Stomach (tissue), 8 donors: ENCODE measurements at regions not wholly inside any gene's neighbourhood (a gene's known extent, or its start where the extent isn't known, plus 50 kb on each side); places are given as distances from the start of the nearest gene placed in this dataset.

Experiments used
- DNase-seq, 2 donors: peaks; one replicate each; pipeline versions ENCODE4 v3.0.0 to v3.0.0-alpha.2; 2013 to 2019
- H3K27ac ChIP-seq, 5 donors: fragments of 200-600 bp in 4 of 5; sonication (generic) in 4 of 5; one replicate each; pipeline ENCODE4 v1.5.1; 2013 to 2019; ENCODE audit warnings: mild to moderate bottlenecking in 1 of 5, moderate library complexity in 1 of 5
- H3K27me3 ChIP-seq, 3 donors: fragments of 200-600 bp; sonication (generic); one replicate each; pipeline ENCODE4 v1.5.1; 2017 to 2019; ENCODE audit warnings: mixed run types in 1 of 3
- H3K36me3 ChIP-seq, 4 donors: fragments of 200-600 bp; sonication (generic); 1 replicate in 3 of 4; 2 replicates in 1 of 4; pipeline ENCODE4 v1.5.1; 2016 to 2019
- H3K4me1 ChIP-seq, 4 donors: fragments of 200-600 bp; sonication (generic); one replicate each; pipeline ENCODE4 v1.5.1; 2016 to 2019
- H3K4me3 ChIP-seq, 4 donors: fragments of 200-600 bp; sonication (generic) in 3 of 4; one replicate each; pipeline ENCODE4 v1.5.1; 2016 to 2019; ENCODE audit warnings: mild to moderate bottlenecking in 1 of 4
- H3K9me3 ChIP-seq, 4 donors: fragments of 200-600 bp; sonication (generic); one replicate each; pipeline ENCODE4 v1.5.1; 2016 to 2019
- EP300 ChIP-seq: sonication (generic); formaldehyde crosslinking; IDR thresholded peaks from one replicate; pipeline ENCODE4 v1.6.1; 2017; ENCODE audit warnings: antibody characterized with exemption
- POLR2A ChIP-seq, 4 donors: fragments of 450-650 bp; IDR thresholded peaks; one replicate each; pipeline ENCODE4 v1.6.1; 2016; ENCODE audit warnings: antibody characterized with exemption in 4 of 4, control low read depth in 2 of 4, mild to moderate bottlenecking in 1 of 4, moderate library complexity in 1 of 4
- POLR2AphosphoS5 ChIP-seq, 3 donors: sonication (generic); formaldehyde crosslinking; IDR thresholded peaks; one replicate each; pipeline ENCODE4 v1.6.1; 2016; ENCODE audit warnings: antibody characterized with exemption in 3 of 3
- WGBS, 5 donors: extraction: QIAGEN DNeasy Blood & Tissue Kit in 3 of 5; methylation state at CpG; one replicate each; pipeline versions ENCODE4 v1.1.5 to v1.1.7; 2013 to 2018; 5-methylcytosine and 5-hydroxymethylcytosine counted together
- intact Hi-C: fragments of 100-400 bp; cut with DNase I; formaldehyde crosslinking; loops from one replicate; pipeline ENCODE4 v1.15.1; 2023; ENCODE audit warnings: low total_unique reads
- TF ChIP-seq, protein P1 (sequence below), 7 experiments: fragments of 450-650 bp in 4 of 7; fragments of 200-600 bp in 3 of 7; sonication (generic) in 3 of 7; IDR thresholded peaks; one replicate each; pipeline ENCODE4 v1.5.1; 2016 to 2019; ENCODE audit warnings: antibody characterized with exemption in 7 of 7, control low read depth in 2 of 7, mild to moderate bottlenecking in 1 of 7
- donor health status: healthy with polysubstance abuse.
- donor health status: Bipolar disorder and iron deficiency.
- donor health status: healthy.

DNA sequence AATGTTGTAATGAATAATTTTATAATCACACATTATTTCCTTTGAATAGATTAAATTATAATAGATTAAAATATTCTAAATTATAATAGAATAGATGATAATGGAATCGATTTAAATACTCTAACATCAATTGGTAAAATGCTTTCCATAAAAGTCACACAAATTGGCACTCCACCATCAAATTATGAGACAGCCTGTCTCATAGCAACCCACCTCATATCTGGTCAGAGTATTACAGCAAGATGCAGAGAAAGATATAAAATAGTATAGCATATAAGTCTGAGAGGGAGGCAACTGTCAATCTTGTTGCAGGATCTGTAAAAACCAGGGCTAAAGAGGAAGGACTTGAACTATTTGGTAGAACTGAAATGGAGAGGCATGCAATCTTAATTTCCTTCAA is 98.4 kb upstream of the NCKAP5 start:
- intact Hi-C loops = no loop called here
- WGBS, 5 donors = 90 to 94% (median 92%) methylated on average over 1 of the region's 1 CpG
- Histone ChIP-seq H3K4me1 (no peaks in the 10 kb centered on the region), H3K9me3 (peaks cover 4 to 18% (median 11%) of the 10 kb centered on the region in 4 donors), H3K4me3 (no peak overlapping the region), H3K27ac (no peak overlapping the region), H3K36me3 (no peaks in the 10 kb centered on the region), H3K27me3 (no peaks in the 10 kb centered on the region)
- DNase-seq = no peak
- TF ChIP-seq EP300 = no peak
- no peak for TF ChIP-seq POLR2A (IDR thresholded peaks at IDR 0.05)
- TF ChIP-seq POLR2AphosphoS5 (IDR thresholded peaks at IDR 0.05) = no peak
- TF ChIP-seq, protein P1, sequence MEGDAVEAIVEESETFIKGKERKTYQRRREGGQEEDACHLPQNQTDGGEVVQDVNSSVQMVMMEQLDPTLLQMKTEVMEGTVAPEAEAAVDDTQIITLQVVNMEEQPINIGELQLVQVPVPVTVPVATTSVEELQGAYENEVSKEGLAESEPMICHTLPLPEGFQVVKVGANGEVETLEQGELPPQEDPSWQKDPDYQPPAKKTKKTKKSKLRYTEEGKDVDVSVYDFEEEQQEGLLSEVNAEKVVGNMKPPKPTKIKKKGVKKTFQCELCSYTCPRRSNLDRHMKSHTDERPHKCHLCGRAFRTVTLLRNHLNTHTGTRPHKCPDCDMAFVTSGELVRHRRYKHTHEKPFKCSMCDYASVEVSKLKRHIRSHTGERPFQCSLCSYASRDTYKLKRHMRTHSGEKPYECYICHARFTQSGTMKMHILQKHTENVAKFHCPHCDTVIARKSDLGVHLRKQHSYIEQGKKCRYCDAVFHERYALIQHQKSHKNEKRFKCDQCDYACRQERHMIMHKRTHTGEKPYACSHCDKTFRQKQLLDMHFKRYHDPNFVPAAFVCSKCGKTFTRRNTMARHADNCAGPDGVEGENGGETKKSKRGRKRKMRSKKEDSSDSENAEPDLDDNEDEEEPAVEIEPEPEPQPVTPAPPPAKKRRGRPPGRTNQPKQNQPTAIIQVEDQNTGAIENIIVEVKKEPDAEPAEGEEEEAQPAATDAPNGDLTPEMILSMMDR (IDR thresholded peaks at IDR 0.05) = no peak

DNA sequence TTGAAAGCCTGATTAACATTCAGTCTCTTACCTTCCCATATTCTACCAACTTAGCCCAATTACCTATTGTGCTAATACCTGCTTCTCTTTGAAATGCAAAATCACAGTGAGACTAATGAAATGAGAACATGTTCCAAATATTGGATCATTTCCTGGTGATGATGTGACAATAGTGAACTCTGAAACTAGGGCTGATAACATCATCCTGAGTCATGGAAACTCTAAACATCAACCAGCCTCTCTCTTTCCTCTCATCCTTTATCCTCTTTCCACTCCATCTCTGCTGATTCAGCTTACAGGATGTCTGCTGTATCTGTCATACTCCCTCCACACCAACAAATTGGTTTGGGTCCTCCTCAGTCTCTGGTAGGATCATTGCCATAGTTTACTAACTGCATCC is 98.8 kb upstream of the NCKAP5 start:
- intact Hi-C loops = no loop called here
- H3K36me3 ChIP-seq = no peaks in the 10 kb centered on the region
- no peak for DNase-seq
- no peaks in the 10 kb centered on the region for H3K4me1 ChIP-seq
- no peak overlapping the region for H3K27ac ChIP-seq
- no peaks in the 10 kb centered on the region for H3K27me3 ChIP-seq
- TF ChIP-seq POLR2AphosphoS5 (IDR thresholded peaks at IDR 0.05) = no peak
- H3K4me3 ChIP-seq = no peak overlapping the region
- peaks cover 4 to 18% (median 11%) of the 10 kb centered on the region in 4 donors for H3K9me3 ChIP-seq

DNA sequence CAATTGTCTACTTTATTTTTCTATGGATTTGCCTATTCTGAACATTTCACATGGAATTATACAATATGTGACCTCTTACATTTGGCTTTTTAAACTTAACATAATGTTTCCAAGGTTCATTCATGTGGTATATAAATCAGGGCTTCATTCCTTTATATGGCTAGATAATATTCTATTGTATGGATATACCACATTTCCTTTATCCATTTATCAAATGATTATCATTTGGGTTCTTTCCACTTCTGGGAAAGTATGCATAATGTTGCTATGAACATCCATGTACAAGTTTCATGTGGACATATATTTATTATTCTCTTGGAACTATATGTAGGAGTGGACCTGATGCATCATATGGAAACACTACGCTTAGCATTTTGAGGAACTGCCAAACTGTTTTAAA is 99.7 kb upstream of the NCKAP5 start:
- intact Hi-C loops = no loop called here
- 94 to 100% (median 97%) methylated on average over 1 of the region's 1 CpG for WGBS, 5 donors

DNA sequence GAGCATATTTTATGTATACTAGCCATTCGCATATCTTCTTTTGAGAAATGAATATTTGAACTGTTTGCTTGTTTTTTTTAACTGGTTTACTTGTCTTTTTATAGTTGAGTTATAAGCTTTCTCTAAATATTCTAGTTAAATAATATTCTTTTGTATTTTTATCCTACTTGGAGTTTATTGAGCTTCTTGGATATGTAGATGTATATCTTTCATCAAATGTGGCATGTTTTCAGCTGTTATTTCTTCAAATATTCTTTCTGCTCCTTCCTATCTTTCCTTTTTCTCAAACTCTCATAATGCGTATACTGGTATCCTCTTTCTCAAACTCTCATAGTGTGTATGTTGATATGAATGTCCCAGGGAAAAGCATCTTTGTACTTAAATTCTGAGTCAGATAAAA is 100.3 kb upstream of the NCKAP5 start:
- H3K27me3 ChIP-seq = no peaks in the 10 kb centered on the region
- DNase-seq = no peak
- WGBS, 5 donors = 94 to 98% (median 97%) methylated on average over 2 of the region's 2 CpGs
- intact Hi-C loops = no loop called here
- TF ChIP-seq POLR2A (IDR thresholded peaks at IDR 0.05) = no peak
- no peak for TF ChIP-seq POLR2AphosphoS5 (IDR thresholded peaks at IDR 0.05)
- TF ChIP-seq, protein P1 (IDR thresholded peaks at IDR 0.05) = no peak
- TF ChIP-seq EP300 = no peak
- H3K4me3 ChIP-seq = no peak overlapping the region
- no peak overlapping the region for H3K27ac ChIP-seq
- peaks cover 0 to 4% (median 1%) of the 10 kb centered on the region in 4 donors for H3K4me1 ChIP-seq
- peaks cover 4 to 18% (median 11%) of the 10 kb centered on the region in 4 donors for H3K9me3 ChIP-seq
- H3K36me3 ChIP-seq = no peaks in the 10 kb centered on the region

More for the DNA sequence above, 99.7 kb upstream of the NCKAP5 start:
- no peak for DNase-seq
- Histone ChIP-seq H3K36me3 (no peaks in the 10 kb centered on the region), H3K27ac (no peak overlapping the region), H3K9me3 (peaks cover 4 to 18% (median 11%) of the 10 kb centered on the region in 4 donors), H3K4me3 (no peak overlapping the region), H3K27me3 (no peaks in the 10 kb centered on the region), H3K4me1 (no peaks in the 10 kb centered on the region)
- TF ChIP-seq, protein P1 (IDR thresholded peaks at IDR 0.05) = no peak
- TF ChIP-seq POLR2AphosphoS5 (IDR thresholded peaks at IDR 0.05) (no peak), POLR2A (IDR thresholded peaks at IDR 0.05) (no peak), EP300 (no peak)

DNA sequence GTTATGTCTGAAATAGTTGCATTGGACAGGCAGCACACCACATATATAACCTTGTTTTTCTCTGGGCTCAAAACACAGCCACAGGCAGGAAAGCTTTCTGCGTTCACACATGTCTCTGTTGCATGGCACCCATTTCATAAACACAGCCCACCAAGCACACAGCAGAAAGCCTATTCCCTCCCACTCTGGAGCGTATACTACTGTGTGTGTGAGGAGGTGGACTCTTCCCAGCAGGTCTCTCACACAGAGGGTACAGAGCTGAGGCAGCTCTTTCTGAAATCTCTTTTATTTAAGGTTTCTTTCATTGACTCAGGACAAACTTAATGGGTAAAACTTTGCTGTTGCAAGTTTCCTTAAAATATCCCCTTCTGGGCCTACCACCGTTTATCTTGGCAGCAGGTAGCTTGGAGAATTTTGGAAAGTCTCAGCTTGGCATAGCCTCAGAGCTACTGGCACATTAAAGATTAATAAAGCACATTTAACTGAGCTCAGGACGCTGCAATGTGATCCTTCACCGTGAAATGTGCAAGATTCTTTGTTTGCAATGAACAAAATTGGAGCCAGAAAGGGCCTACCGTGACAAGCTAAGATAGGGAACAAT is 105.1 kb upstream of the NCKAP5 start:
- H3K9me3 ChIP-seq = peaks cover 0 to 10% (median 5%) of the 10 kb centered on the region in 4 donors
- no peak for DNase-seq
- no peak overlapping the region for H3K27ac ChIP-seq
- intact Hi-C loops = no loop called here
- H3K4me1 ChIP-seq = peaks cover 3 to 25% (median 19%) of the 10 kb centered on the region in 4 donors
- no peak overlapping the region for H3K4me3 ChIP-seq
- TF ChIP-seq, protein P1 (IDR thresholded peaks at IDR 0.05) = no peak
- TF ChIP-seq POLR2AphosphoS5 (IDR thresholded peaks at IDR 0.05) = no peak
- TF ChIP-seq EP300 = no peak
- TF ChIP-seq POLR2A (IDR thresholded peaks at IDR 0.05) = no peak
- no peaks in the 10 kb centered on the region for H3K27me3 ChIP-seq
- 41 to 57% (median 45%) methylated on average over 6 of the region's 6 CpGs for WGBS, 5 donors
- H3K36me3 ChIP-seq = no peaks in the 10 kb centered on the region
